Gastroesophageal sphincter (tissue), 3 donors: ENCODE measurements at regions not wholly inside any gene's neighbourhood (a gene's known extent, or its start where the extent isn't known, plus 50 kb on each side); places are given as distances from the start of the nearest gene placed in this dataset.

Experiments used
- CTCF ChIP-seq, 4 experiments: fragments of 200-600 bp in 2 of 4; fragments of 450-650 bp in 2 of 4; sonication (generic) in 1 of 4; IDR thresholded peaks; one replicate each; pipeline ENCODE4 v1.5.1; 2017 to 2019; ENCODE audit warnings: antibody characterized with exemption in 4 of 4, mild to moderate bottlenecking in 2 of 4, moderate library complexity in 2 of 4
- EP300 ChIP-seq: sonication (generic); formaldehyde crosslinking; IDR thresholded peaks from one replicate; pipeline ENCODE4 v1.6.1; 2017; ENCODE audit warnings: antibody characterized with exemption, mild to moderate bottlenecking

DNA sequence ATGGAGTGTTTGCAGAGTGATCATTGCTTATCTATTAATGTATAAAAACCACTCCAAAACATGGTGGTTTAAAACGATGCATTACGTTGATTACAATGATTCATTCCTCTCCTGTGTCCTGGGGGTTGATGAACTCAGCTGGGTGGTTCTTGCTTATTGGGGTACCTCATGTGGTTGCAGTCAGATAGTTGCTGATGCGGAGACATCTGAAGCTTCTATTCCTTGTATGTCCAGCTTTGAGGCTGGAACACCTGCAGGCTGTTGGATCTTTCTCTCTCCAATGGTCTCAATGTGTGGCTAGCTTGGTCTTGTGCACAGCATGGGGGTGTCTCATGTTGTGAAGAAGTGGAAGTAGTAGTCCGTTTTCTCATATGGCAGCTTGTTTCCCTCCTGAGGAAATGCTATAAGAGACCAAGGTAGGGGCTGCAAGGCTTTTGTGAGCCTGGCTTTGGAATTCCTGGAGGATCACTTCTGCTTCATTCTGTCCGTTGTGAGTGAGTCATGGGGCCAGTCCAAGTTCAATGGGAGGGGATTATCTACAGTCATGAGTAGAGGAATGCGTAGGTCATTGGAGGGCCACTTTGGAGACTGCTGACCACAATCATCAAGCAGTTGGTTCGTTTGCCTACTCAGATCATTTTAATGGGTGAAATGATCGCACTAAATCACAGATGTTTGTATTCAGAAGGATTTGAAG, 601.0 kb downstream of the SLC4A3 start:
- TF ChIP-seq CTCF (IDR thresholded peaks at IDR 0.05) (no peak), EP300 (no peak)
